ENCODE measurements at regions not wholly inside any gene's neighbourhood (a gene's known extent, or its start where the extent isn't known, plus 50 kb on each side); places are given as distances from the start of the nearest gene placed in this dataset.

DNA sequence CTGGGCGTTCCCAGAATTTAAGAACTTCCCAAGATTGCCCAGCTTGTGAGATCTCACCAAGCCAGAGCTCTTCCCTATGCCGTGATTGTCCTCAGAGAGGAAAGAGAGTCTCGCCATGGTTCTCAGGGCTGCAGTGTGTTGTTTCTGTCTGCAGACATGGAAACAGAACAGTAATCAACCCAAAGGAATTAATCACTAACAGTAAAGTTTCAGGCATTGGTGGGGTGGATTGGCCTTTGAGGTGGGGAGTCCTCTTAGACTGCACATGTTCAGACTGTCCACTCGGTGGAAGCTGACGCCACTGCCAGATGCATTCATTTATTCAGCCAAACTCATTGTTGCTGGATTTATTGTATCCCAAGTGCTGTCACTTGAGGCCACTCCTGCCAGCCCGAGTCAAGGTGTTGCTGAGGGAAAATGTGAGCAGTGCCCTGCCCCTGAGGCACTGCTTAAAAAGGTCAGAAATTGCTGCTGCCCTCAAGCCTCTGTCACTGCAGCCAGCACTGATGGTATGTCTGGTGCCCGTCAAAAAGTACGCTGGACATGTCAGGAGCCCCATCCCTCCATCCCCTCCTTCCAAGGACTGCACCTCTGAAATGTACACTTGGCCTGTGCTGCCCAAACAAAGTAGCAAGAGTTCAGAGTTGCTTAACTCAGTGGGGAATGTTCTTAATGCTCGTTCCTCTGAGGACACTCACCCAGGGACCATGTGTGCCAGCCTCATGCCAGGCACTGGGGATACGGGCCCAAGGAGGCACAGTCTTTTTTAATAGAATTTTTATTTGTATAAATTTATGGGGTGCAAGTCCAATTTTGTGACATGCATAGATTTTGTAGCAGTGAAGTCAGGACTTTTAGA, 201.0 kb downstream of the GLI2 start:
- DNase-seq, result no peak

DNA sequence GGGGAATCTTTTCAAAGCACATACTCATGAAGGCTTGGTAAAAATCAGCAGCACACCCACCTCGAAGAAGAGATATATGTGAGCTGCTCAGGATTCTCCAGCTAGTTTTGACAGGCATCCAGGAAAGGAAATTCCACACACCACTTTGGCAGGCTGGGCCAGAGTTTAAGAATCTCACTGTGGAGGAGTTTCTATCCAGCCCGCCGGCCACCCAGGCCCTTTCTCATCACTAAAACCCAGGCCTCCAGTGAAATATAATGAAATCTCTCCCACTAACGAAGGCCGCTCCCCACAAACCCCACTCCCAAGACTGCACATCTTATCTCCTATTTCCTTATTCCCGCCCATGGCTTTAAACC, 202.0 kb downstream of the GLI2 start:
- peak in 1 of 2 donors; percentile 57 for DNase-seq

DNA sequence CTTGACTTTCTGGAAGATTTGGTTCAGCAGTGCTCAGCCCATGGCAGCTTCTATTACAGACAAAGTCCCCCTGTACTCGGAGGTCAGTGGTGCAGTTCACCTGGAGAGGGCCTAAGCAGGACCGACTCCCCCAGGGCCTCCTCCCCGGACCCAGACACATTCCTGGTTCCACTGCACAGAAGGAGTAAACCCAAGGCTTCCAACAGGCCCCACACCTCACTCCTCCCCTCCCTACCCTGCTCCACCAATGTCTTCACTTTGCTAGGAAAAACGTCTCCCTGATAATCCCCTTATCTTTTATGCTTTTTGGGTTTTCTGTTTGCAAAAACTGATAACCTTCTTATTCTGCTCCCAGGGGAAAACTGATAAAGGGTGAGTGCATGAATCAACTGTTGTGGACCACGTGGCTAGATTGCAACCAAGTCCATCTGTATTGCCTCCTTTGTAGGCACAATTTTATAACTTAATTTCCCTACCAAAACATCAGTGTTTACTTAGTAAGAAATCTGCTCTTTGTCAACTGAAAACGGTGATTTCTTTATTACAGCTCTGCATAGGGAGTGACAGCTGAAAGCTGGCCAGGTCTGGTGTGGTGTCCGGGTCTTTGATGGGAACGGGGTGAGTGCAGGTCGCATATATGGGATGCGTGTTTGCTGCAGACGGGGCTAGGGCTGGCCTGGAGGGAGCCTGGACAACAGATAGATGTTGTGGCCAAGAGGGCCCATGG, 202.5 kb downstream of the GLI2 start:
- DNase-seq, result no peak

DNA sequence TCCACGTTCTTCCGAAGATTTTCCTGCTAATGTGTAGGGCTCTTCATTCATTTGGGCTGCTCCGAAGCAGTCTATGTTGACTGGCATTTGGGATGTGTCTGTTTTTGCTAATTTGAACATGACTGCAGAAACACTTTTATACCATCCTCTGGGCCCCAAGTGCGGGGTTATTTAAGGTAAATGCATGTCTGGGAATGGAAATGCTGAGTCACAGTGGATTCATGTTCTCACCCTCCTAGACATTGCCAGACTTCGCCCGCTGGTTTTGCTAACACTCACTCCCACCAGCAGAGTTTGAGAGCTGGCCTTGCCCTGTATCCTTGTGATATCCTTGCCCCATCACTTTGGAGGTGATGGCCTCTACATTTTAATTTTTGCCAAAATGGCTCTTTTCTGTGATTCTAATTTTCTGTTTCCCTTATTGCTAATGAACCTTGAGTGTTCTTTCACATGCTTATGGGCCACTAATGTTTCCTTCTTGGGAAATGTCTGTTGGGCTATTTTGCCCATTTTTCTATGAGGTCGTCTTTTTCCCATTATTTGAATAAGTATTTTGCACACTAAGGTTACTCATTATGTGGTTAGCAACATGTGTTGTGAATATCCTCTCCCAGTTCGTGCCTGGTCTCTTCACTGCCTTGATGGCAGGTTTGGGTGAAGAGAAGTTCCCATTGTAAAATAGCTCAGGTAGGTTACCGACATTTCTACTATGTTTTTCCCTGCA, 204.1 kb downstream of the GLI2 start:
- no peak for DNase-seq

DNA sequence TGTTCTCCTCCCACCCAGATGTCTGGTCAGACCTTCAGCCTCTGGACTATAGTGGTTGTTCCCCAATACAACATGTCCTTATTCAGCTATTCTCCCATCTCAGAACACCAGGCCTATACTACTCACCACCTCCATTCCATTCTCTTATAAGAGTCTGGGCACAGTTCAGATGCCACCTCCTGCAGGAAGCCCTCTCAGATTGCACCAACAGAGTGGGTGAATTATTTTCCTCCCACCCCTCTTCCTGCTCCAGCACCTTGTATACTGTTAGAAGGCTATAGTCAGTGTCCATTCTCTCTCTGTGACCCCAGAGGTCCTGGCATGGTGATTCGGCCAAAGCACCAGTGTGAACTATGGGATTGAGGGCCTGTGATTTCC, 204.6 kb downstream of the GLI2 start:
- DNase-seq, result no peak

DNA sequence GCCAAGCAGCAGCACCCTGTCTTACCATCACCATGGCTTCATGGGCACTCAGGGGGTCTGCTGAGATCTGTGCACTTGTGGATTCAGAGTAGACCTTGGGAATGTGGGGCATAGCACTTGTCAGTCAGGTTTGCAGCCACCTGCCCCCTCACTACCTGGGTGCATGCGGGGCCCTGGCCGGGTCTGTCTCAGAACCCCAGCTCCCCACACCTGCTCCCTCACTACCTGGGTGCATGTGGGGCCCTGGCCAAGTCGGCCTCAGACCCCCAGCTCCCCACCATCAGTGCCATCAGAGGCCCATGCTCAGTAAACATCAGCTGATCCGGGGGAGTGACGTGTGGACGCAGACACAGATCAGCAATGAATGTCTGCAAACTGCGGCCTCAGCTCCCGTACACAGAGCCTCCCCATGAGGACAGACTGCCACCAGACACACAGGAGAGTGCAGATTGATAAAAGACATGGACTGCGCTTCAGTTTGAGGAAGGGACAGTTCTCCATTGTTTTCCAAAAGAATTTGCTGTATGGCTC, 205.1 kb downstream of the GLI2 start:
- no peak for DNase-seq

DNA sequence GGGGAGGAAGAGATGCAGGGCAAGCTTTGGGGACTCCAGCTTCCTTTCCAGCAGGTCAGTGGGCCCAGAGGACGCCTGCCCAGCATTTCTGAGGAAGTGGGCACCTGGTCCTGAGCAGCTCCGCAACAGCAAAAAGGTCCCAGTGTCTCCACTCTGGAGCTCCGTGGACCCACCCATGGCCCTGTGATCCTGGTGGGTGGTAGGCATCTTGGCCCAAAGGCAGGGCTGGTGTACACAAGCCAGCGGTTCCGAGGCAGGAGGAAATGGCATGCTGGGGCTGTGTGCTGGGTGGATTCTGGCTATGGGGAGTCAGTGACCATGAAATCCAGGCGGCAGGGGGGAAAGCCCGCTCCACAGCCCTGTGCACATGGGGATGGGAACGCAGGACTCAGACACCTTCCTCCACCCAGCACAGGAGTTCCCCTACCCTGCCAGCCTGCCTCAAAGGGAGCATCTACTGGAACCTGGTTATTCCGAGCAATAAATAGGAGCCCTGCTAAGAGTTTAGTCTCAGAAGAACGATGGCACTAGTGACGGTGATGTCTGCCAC, 206.0 kb downstream of the GLI2 start:
- no peak for DNase-seq

DNA sequence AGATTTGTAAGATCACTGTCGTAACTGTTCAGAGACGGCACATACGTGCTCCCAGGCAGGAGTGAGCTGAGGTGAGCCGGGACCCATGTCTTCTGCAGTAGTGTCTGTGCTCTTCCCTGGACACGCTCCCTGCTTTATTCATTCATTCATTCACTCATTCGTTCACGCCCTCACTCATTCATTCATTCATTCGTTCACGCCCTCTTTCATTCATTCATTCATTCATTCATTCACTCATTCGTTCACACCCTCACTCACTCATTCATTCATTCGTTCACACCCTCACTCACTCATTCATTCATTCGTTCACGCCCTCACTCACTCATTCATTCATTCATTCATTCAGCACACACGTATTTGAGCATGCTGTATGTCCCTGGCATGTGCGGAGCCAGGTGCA, 207.0 kb downstream of the GLI2 start:
- DNase-seq, result no peak

DNA sequence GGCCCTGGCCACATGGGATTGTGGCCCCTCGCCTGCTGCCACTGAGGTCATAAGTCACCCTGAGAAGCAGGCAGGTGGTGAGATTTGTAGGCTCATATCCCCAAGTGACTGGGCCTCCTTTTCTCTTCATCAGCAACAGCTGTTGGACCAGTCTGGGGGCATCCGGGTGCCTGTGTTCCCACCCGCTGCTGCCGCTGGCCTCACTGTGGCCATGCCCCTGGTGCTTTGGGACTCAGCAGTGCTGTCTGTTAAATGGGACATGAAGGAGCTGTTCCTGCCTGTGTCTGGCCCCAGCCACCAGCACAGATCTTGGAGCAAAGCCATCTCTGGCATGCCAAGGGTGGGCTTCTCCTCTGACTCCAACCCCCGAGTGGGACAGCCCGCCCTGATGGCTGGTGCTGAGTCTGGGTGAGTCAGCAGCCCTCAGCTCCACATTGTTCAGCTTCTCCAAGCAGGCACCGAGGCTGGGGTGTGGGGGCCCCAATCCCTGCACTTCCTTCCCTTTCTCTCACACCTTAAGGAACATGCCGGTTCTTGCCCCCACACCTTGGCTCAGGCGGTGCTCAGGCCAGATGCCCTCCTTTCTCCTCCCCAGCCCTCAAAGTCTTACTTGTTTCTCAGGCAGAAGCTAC, 207.9 kb downstream of the GLI2 start:
- DNase-seq, result no peak

DNA sequence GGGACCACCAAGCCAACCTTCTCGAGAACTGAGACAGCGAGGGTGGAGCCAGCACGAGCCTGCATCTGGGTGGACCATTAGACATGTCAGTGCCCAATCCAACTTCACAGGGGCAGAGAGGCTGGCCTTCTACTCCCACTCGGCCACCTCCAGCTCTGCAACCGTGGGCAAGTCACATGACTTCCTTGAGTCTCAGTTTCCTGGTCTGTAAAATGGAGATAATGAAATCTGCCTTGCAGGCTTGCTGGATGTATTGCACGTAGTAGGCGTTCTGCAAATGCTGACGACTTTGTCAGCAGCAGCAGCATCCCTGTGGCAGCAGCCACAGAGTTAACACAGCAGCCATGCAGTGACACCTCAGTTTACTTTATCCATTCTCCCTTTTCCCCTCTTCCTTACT, 208.9 kb downstream of the GLI2 start:
- no peak for DNase-seq

DNA sequence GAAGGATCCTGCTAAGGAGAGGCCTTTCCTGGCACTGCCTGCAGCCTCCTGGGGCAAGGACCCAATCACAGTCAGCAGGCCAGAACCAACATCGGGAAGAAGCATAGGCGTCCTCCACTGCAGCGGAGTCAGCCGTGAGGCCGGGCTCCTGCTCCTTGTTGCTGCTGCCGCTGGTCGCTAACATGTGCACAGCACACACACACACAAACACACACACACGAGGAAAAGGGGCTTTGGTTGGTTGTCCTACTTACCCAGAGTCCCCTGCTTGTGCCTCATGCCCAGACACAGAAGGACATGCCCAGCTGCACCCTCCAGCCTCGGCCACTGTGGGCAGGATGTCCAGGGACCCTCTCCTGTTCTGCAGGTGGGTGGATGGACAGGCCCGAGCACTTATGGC, 209.4 kb downstream of the GLI2 start:
- no peak for DNase-seq

DNA sequence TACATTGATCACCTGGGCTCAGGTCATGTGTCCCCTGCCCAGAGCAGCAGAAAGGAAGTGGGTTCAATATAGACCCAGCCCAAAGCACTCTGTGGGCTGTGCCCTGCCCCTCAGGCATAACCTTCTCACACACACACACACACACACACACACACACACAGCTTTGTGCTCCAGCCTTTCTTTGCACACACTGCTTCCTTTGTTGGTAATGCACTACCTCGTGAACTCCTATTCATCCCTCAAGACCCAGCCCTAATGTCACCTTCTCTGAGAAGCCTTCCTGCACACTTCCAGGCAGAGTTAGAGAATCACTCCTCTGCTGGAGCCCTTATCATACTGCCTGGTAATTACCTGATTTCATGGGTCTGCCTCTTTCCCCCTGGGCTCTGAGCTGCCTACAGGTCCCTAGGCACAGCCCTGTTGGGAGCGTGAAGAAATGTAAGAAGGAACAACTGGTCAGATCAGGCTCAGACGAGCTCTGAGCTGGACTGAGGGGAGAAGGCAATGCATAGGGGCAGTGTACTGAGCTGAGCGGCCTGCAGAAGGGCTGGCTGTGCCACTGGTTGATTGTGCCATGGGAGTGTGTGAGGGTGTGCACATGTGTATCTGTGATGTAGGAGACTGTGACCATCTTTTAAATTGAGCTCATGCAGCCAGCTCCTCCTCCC, 210.3 kb downstream of the GLI2 start:
- DNase-seq, result no peak

DNA sequence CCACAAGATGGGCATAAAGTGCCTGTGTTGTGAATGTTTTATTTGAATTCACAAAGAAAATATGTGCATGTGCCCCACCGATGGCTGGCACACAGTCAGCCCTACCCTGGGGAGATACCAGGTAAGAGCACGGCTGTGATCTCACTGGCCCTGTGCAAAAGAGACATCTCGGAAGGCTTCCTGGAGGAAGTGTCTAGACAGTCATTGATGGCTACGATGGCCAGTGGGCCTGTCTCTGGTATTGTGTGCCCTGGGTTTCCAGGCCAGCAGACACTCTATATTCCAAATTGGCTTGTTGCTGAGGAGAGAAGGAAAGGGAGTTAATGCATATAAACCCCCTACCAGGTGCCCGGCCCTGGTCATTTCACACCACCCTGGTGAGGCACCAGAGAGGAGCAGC, 211.7 kb downstream of the GLI2 start:
- no peak for DNase-seq

DNA sequence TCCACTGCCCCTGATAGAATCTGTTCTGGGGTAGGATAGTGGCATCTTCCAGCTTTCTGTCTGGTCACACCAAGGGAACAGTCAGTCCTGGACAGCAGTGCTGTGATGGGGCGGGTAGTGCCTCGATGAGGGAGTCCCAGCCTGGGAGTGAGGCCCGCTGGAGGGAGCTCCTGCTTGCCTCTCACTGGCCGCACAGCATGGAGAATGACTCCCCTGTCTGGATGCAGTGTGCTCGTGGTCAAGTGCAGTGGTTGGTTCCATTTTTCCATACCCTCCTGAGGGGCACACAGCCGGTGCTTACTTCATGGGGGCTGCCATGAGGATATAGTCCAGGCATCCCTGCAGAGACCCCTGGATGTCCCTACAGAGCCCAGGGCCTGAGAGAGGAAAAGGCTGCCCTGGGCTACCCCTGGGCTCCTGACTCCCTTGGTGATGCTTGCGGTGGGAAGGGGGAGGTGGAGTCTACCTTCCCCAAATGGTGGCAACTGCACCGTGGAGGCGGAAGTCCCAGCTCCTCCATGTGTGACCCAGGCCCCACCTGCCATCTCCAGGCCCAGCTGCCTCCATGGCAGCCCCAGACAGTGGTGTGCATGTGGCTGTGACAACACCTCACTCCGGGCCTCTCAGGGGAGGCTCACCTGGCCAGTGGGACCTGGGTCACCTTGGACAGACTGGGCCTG, 212.5 kb downstream of the GLI2 start:
- DNase-seq, result no peak

DNA sequence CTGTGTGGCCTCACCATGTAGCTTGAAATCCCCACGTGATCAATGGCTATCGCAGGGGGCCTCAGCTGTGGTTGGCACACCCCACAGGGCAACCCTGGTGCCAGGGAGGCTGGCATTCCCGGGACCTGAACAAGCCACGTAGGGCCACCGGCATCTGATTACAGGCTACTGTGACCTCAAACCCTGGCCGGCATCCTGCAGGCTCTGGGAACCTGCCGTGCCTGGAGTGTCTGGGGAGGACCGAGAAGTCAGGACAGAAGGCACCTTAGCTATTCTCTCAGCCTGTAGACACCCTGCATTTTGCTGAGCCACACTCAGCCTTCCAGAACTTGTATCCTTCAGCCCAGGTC, 213.0 kb downstream of the GLI2 start:
- no peak for DNase-seq

DNA sequence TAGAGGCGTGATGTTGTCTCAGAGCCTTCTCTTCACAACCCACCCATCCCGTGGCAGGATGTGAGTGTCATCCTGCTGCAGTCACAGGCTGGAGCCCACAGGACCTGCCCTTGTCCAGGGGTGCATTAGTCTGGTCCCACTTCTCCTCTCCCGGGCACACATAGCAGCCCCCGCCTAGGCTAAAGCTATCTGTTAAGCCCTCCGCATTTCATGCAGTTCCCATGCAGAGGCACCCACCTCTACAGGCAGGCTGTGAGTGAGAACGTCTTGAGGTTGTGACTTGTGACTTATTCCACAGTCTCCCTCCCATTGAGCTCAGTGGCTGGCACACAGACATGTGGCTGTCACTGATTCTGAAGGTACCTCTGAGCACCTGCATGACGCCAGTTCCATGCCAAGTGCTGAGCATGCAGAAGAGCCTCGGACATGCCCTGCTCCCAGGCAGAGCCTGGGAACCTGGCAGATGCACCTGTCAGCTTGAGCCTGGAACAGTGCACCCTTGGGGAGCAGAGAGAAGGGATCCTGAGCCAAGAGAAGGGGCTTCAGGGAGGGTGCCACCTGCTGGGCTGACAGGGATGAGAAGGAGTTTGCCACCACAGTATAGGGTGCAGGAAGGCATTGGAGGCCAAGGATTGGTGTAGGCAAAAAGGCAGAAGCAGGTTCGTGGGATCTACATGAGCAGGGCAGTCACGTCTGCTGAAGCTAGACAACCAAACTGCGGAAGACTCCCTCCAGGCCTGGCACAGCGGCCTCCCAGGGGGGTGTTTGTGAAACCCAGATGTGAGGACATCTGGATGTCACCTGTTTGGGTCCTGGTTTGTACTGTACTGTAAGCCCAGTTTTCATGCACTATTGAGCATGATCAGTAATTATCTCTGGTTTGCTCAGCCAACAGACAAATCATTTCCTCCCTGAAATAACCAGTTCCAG, 213.6 kb downstream of the GLI2 start:
- DNase-seq, result no peak

DNA sequence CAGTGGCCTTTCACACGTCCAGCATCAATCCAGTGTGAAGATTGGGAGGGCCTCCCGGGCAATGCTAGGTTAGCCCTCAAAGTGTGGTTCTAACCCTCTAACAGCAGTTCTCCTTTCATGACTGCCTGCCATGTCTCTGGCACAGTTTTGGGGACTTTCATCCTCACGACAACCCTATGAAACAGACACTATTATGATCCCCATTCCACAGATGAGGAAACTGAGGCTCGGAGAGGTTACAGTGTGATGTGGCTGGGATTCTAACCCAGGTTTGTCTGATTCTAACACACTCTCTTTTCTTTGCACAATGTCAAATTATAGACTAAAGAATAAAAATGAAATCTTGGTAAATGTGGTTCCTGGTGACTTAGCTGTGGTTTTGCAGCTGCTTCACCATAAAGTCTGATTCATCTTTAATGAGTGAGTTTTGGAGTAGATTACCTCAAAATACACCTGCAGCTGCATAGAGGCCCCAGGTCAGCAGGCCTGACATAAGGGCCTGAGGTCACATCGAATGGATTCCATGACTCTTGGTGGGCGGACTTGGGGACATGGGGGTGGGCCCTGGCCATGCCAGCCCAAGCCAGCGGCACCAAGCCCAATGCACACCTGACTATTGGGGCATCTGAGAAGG, 214.4 kb downstream of the GLI2 start:
- no peak for DNase-seq

DNA sequence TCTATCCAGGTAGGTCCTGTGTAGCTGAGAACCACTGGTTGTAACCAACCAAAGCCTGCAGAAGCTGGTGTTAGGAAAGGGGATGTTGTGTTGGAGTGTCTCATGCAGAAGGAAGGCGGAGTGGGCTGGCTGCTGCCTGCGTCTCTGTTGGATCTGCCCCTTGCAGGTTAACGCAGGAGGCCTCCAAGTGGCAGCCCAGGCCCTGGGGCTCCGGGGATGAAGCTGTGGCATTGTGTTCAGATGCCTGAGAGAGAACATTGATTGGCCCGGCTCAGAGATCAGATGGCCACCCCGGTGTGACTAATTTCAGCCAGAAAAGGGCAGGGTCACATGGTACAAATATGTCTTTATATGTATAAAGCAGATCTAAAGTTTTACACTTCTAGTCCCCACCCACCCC, 216.0 kb downstream of the GLI2 start:
- no peak for DNase-seq

DNA sequence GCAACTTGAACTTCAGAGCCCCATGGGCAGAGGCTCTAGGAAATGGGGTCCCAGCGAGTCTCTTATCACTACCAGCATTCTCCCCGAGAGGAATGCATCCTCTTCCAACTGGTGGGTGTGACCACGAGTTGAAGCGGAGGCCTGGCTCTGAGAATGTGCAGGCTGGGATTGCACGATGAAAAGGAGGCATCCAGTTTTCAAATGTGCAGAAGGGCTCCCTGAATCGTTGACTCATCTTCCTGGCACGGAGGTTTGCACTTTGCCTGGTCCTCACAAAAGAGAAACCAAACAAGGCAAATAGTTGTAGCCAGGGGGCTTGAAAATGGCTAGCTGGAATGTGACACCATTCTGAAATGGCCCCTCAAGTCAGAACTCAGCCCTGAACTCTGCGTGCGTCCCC, 216.7 kb downstream of the GLI2 start:
- no peak for DNase-seq

All from right lung (tissue), 2 donors.